CD4-positive, alpha-beta T cell treated with Interferon gamma for 1 hour (primary cell): ENCODE measurements at regions not wholly inside any gene's neighbourhood (a gene's known extent, or its start where the extent isn't known, plus 50 kb on each side); places are given as distances from the start of the nearest gene placed in this dataset.
A peak's percentile ranks its signal among the peaks of the same experiment; 100 is the strongest.
"Not testable (repeated sequence)": the region's sequence is repeated elsewhere in the genome, so short reads cannot be mapped to it uniquely, and the experiment has no call there.

Experiments
- DNase-seq: peaks from one replicate; pipeline ENCODE4 v3.0.0-alpha.2; 2020

DNA sequence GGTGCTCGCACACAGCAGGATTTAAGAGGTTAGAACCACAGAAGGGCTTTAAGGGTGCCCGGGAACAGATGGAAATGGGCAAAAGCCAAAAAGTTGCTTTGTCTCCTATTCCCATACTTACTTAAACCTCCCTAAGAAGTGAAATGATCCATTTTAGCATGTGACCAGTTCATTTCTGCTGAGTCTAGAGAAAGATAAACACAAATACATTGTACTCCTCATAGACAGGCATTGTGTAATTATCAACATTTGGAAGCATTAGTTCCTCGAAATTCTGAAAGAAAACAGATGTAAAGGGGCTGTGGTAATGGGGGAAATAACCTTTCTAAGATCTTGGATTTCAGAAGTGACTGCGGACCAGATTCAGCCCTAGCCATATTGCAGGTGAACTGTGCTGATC lies 178.3 kb downstream of the CYB561 start:
- no peak for DNase-seq

DNA sequence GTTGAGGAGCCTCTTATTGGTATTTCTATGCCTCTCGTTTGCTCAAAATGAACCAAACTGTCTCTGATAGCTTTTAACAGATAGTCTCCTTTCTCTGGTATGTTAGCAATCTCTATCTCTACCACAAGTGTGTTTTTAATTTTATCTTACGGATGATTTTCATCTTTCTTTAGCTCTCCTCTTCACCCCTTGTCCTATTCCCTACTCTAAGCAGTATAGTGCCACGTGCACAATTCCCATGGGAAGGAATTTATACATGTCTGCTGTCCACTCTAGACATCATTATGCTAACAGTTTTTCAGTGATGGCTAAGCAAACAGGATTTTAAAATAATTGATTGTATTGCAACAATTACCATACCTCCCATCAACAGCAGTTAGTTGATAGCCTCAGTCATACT lies 177.3 kb downstream of the CYB561 start:
- no peak for DNase-seq

GRCh38 chr17:63270610-63271009 lies 175.5 kb downstream of the CYB561 start:
- no peak for DNase-seq

- DNase-seq = no peak
Measured at GRCh38 chr17:63274146-63274545, 172.0 kb downstream of the CYB561 start.

DNA sequence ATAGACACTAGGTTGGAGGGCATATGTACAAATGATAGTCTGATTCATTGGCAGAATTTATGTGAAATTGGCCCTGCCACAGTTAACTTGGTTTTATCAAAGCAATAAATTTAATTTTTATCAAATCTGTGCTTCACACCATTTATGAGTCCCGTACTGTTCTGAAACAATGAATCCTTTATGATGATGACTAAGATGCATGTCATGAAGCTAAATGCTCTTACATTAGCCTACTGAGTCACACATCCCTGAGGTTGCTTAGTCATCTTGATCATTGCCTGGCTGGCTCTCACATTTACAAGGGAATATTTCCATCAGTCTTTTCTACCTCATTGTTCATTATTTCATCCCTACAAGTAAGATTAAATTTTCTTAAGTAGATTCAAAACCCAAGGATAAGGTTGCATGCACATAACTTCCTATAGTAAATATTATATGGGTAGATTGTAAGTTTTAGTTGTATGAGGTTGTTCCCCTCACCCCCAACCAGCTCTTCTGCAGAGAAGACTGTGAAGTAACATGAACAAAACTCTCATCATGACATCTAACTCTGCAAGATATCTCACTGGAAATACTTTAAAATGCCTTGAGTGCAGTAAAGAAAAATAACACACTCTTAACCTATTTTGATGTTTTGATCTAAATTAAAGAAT lies 170.7 kb downstream of the CYB561 start:
- DNase-seq = peak; percentile 1

- DNase-seq = no peak
Measured at GRCh38 chr17:63275971-63276745, 169.9 kb downstream of the CYB561 start.

DNA sequence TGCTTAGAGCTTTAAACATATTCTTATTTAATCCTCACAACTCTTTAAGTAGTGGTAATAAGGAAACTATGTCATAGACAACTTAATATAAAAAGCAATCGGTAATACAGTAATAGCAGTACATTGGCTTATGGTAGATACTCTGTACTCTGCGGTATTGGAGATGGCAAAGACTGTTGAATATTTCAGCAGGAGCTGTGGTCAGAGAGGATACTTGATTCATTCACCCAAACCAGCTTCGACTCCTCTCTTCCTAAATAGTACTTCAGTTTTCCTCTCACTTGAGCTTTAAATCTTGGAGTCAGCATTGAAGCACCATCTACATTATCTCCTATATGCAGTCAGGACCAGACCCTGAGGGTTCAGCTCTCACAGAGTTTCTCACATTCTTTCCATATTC lies 169.3 kb downstream of the CYB561 start:
- DNase-seq = no peak

DNA sequence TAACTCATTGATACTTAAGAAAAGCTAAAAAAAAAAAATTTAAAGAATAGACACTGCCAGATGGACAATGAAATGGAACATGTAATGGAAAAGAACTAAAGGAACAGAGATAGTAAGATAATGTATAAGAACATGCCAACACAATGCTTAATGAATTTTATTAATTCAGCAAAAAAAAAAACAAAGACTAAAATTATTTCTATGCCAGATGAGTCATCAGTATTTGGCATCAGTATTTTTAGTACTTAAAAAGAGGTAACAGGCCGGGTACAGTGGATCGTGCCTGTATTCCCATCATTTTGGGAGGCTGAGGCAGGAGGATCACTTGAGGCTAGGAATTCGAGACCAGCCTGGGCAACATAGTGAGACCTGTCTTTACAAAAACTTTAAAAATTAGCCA lies 168.5 kb downstream of the CYB561 start:
- no peak for DNase-seq

- DNase-seq = no peak
Measured at GRCh38 chr17:63278728-63279442, 167.2 kb downstream of the CYB561 start.

GRCh38 chr17:63279498-63280230 lies 166.4 kb downstream of the CYB561 start:
- DNase-seq = no peak

- DNase-seq = no peak
Measured at GRCh38 chr17:63282455-63282854, 163.7 kb downstream of the CYB561 start.

DNA sequence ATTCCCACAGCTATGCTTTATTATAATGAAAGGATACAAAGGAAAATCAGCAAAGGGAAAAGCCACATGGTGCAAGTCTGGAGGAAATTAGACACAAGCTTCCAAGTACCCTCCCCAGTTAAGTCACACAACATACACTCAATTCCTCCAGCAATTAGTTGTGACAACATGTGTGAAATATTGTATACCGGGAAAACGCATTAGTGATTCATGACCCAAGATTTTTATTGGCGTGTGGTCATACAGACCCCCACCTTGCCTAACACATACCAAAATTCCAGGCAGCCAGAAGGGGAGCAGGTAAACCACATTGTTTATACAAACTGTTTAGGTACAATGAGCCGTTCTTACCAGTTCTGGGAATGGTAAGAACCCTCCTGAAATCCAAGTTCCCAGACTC lies 160.6 kb downstream of the CYB561 start:
- no peak for DNase-seq

GRCh38 chr17:63286254-63286653 lies 159.9 kb downstream of the CYB561 start:
- DNase-seq = no peak

- DNase-seq = not testable (repeated sequence)
Measured at GRCh38 chr17:63287006-63287405, 159.1 kb downstream of the CYB561 start.

DNA sequence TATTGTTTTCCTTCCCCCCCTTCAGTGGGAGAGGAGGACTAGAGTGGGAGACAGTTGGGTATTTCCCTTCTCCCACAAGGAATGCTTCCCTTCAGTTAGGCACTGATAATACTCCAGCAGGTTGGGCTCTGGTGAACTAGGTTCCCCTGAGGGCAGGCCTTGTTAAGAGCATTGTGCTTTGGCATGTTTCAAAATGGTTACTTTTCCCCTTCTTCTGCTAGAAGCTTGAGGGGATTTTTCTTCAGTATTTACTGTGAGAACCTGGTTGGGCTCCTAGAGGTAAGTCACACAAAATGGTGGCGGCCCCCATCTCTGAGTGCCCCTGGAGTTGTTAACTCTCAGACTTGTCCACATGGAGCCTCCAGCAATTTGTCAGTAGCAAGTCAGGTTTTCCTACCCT lies 156.2 kb downstream of the CYB561 start:
- DNase-seq = no peak

DNA sequence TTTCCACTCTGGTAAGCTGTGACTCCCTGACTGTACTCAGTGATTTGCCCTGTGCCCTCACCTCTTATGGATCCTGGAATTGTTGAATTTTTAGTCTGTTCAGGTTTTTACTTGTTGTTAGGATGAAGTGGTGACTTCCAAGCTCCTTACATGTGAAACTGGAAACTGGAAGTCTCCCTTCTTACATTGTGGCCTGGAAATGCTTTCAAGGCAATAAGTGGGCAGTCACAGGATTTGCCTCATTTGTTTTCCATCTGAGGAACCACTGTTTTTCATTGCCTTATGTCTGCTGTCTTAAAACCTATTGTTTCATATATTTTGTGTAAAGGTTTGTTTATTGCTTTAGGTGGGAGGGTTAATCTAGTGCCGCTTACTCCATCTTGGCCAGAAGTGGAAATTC lies 155.8 kb downstream of the CYB561 start:
- no peak for DNase-seq

GRCh38 chr17:63290784-63291183 lies 155.3 kb downstream of the CYB561 start:
- no peak for DNase-seq

- no peak for DNase-seq
Measured at GRCh38 chr17:63291258-63291657, 154.8 kb downstream of the CYB561 start.

DNA sequence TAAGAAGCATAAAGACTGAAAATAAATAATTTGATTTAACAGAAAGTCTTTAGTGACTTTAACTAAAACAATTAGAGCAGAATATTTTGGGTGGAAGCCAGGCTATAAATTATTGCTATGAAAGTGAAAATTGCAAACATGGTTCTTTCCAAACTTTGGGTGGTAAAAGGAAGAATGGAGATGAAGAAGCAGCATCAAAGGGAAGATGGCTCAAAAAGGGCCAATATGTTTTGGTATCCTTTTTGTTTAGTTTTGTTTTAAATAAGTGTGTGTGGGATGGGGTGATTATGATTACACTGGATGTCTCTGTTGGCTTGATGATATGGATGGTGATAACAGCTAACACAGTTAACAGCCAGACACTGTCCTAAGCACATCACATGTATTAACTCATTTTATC lies 153.7 kb downstream of the CYB561 start:
- no peak for DNase-seq

DNA sequence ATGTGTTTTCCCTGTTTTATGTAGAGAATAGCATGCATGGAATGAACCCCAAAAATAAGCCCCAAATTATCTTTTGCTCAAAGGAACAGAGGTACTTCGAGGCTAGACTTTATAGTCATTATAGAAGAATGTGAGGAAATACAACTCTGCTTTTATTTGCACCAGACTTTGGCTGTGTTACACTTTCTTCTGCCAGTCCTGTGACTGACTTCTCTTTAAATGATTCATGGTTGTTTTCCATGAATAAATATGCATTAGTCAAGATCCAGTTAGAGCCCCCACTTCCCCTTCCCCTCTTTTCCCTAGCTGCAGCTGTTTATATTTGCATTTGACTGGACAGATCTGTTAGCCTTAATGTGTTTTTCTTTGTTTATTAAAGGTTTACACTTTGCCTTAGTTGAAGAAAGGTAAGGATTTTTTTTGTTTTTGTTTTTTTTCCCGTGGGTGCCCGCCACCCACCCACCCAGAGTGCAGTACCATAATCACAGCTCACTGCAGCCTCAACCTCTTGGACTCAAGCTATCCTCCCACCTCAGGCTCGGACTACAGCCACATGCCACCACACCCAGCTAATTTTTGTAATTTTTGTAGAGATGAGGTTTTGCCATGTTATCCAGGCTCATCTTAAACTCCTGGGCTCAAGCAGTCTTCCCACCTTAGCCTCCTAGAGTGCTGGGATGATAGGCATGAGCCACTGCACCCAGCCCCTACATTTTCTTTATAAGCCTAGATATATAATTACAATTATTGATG lies 152.6 kb downstream of the CYB561 start:
- no peak for DNase-seq

DNA sequence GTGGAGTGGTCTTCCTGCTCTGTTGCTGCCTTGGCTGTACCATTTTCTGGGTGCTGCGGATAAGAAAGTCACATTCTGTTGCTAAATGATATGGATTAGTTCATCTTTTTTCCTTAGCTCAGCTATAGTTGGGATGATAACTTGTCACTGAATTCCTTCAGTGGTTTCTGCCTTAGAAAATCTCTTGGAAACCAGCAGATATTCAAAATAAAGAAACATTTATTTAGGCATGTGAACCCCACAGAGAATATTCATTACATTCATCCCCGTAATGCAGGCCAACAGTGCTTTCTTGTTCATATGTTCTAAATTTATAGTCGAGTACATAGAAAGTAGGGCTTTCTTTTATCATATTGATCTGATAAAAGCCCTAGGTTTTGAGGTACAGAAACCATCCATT lies 151.3 kb downstream of the CYB561 start:
- no peak for DNase-seq

- DNase-seq = no peak
Measured at GRCh38 chr17:63295288-63295687, 150.8 kb downstream of the CYB561 start.
